ENCODE measurements at regions not wholly inside any gene's neighbourhood (a gene's known extent, or its start where the extent isn't known, plus 50 kb on each side); places are given as distances from the start of the nearest gene placed in this dataset.

GRCh38 chr4:33063241-33063640, 2343.1 kb downstream of the PCDH7 start:
- H3K4me3 ChIP-seq (ENCODE audit: low read length, poor library complexity, severe bottlenecking) = no peak overlapping the region
- no peaks in the 10 kb centered on the region for H3K9me3 ChIP-seq (ENCODE audit: insufficient read depth, low read depth, low read length)
- TF ChIP-seq CTCF (conservative IDR thresholded peaks at IDR 0.05; ENCODE audit: low read length) (no peak), EZH2phosphoT487 (IDR thresholded peaks at IDR 0.05; ENCODE audit: borderline replicate concordance) (no peak)
- no peaks in the 10 kb centered on the region for H3K4me1 ChIP-seq (ENCODE audit: insufficient read depth, low read length, poor library complexity, severe bottlenecking)
- H3K36me3 ChIP-seq (ENCODE audit: insufficient read depth, low read length) = no peaks in the 10 kb centered on the region
- no peak overlapping the region for H3K9ac ChIP-seq (ENCODE audit: low read depth, low read length, poor library complexity, severe bottlenecking)
- H3F3A ChIP-seq (ENCODE audit: low read depth) = no peaks in the 10 kb centered on the region
- H2AFZ ChIP-seq (ENCODE audit: low read length) = no peak overlapping the region
- no peak overlapping the region for H3K4me2 ChIP-seq (ENCODE audit: low read depth, low read length, poor library complexity, severe bottlenecking)
- no peaks in the 10 kb centered on the region for H4K20me1 ChIP-seq (ENCODE audit: insufficient read depth, low read length, poor library complexity, severe bottlenecking)
- H3K27me3 ChIP-seq (ENCODE audit: insufficient read depth, low read length, poor library complexity, severe bottlenecking) = no peaks in the 10 kb centered on the region
- H3K9me2 ChIP-seq (replicated peaks; ENCODE audit: low read depth, low read length) = no peaks in the 10 kb centered on the region
- H3K79me2 ChIP-seq (ENCODE audit: insufficient read depth, low read length) = no peaks in the 10 kb centered on the region

GRCh38 chr4:33064238-33064637, 2344.1 kb downstream of the PCDH7 start:
- Histone ChIP-seq H3K9me3 (ENCODE audit: insufficient read depth, low read depth, low read length) (no peaks in the 10 kb centered on the region), H3K4me3 (ENCODE audit: low read length, poor library complexity, severe bottlenecking) (no peak overlapping the region), H3K4me2 (ENCODE audit: low read depth, low read length, poor library complexity, severe bottlenecking) (no peak overlapping the region), H2AFZ (ENCODE audit: low read length) (no peak overlapping the region), H3F3A (ENCODE audit: low read depth) (no peaks in the 10 kb centered on the region), H4K20me1 (ENCODE audit: insufficient read depth, low read length, poor library complexity, severe bottlenecking) (no peaks in the 10 kb centered on the region), H3K27me3 (ENCODE audit: insufficient read depth, low read length, poor library complexity, severe bottlenecking) (no peaks in the 10 kb centered on the region), H3K9ac (ENCODE audit: low read depth, low read length, poor library complexity, severe bottlenecking) (no peak overlapping the region), H3K9me2 (replicated peaks; ENCODE audit: low read depth, low read length) (no peaks in the 10 kb centered on the region), H3K36me3 (ENCODE audit: insufficient read depth, low read length) (no peaks in the 10 kb centered on the region), H3K79me2 (ENCODE audit: insufficient read depth, low read length) (no peaks in the 10 kb centered on the region), H3K4me1 (ENCODE audit: insufficient read depth, low read length, poor library complexity, severe bottlenecking) (no peaks in the 10 kb centered on the region)
- TF ChIP-seq CTCF (conservative IDR thresholded peaks at IDR 0.05; ENCODE audit: low read length) = no peak
- TF ChIP-seq EZH2phosphoT487 (IDR thresholded peaks at IDR 0.05; ENCODE audit: borderline replicate concordance) = no peak

GRCh38 chr4:33065749-33066148, 2345.6 kb downstream of the PCDH7 start:
- H2AFZ ChIP-seq (ENCODE audit: low read length) = no peak overlapping the region
- no peaks in the 10 kb centered on the region for H3K9me3 ChIP-seq (ENCODE audit: insufficient read depth, low read depth, low read length)
- H3F3A ChIP-seq (ENCODE audit: low read depth) = no peaks in the 10 kb centered on the region
- no peaks in the 10 kb centered on the region for H3K27me3 ChIP-seq (ENCODE audit: insufficient read depth, low read length, poor library complexity, severe bottlenecking)
- H3K9ac ChIP-seq (ENCODE audit: low read depth, low read length, poor library complexity, severe bottlenecking) = no peak overlapping the region
- H3K9me2 ChIP-seq (replicated peaks; ENCODE audit: low read depth, low read length) = no peaks in the 10 kb centered on the region
- TF ChIP-seq CTCF (conservative IDR thresholded peaks at IDR 0.05; ENCODE audit: low read length) (no peak), EZH2phosphoT487 (IDR thresholded peaks at IDR 0.05; ENCODE audit: borderline replicate concordance) (no peak)
- no peaks in the 10 kb centered on the region for H3K79me2 ChIP-seq (ENCODE audit: insufficient read depth, low read length)
- H3K4me2 ChIP-seq (ENCODE audit: low read depth, low read length, poor library complexity, severe bottlenecking) = no peak overlapping the region
- no peaks in the 10 kb centered on the region for H3K36me3 ChIP-seq (ENCODE audit: insufficient read depth, low read length)
- H3K4me3 ChIP-seq (ENCODE audit: low read length, poor library complexity, severe bottlenecking) = no peak overlapping the region
- no peaks in the 10 kb centered on the region for H3K4me1 ChIP-seq (ENCODE audit: insufficient read depth, low read length, poor library complexity, severe bottlenecking)
- no peaks in the 10 kb centered on the region for H4K20me1 ChIP-seq (ENCODE audit: insufficient read depth, low read length, poor library complexity, severe bottlenecking)

Data from Loucy (cell line).